Testis (tissue), 2 donors: ENCODE measurements at regions not wholly inside any gene's neighbourhood (a gene's known extent, or its start where the extent isn't known, plus 50 kb on each side); places are given as distances from the start of the nearest gene placed in this dataset.

Experiments used
- CTCF ChIP-seq, 3 experiments: fragments of 450-650 bp in 2 of 3; fragments of 200-600 bp in 1 of 3; sonication (generic) in 1 of 3; IDR thresholded peaks; one replicate each; pipeline ENCODE4 v1.5.1; 2016 to 2019; ENCODE audit warnings: antibody characterized with exemption in 3 of 3, mild to moderate bottlenecking in 2 of 3, moderate library complexity in 1 of 3
- POLR2A ChIP-seq: fragments of 450-650 bp; IDR thresholded peaks from one replicate; pipeline ENCODE4 v1.6.1; 2017; ENCODE audit warnings: antibody characterized with exemption, mild to moderate bottlenecking, moderate library complexity

- TF ChIP-seq CTCF (IDR thresholded peaks at IDR 0.05) (no peak), POLR2A (no peak)
These were observed 292.7 kb downstream of the ETS1 start for GRCh38 chr11:128294671-128295050.
